Naive thymus-derived CD4-positive, alpha-beta T cell (primary cell): ENCODE measurements at regions not wholly inside any gene's neighbourhood (a gene's known extent, or its start where the extent isn't known, plus 50 kb on each side); places are given as distances from the start of the nearest gene placed in this dataset.

Source experiments
- ATAC-seq: fragments of 150-1000 bp; cut with Tn5 transposase; 2 replicates; pipeline ENCODE4 v1.10.0; 2021; ENCODE audit warnings: mild to moderate bottlenecking, moderate library complexity
- CTCF ChIA-PET: fragments of 350-600 bp; sonication (Branson Sonifier 250); formaldehyde crosslinking; loops from one replicate; lab custom pipeline; 2021; ENCODE audit warnings: antibody characterized with exemption; lab: Charles Lee
- POLR2A ChIA-PET: fragments of 350-600 bp; sonication (Branson Sonifier 250); formaldehyde crosslinking; loops from one replicate; lab custom pipeline; 2021; ENCODE audit warnings: antibody characterized with exemption, inconsistent platforms; lab: Charles Lee
- DNase-seq, 9 donors: peaks; one replicate each; pipeline versions ENCODE4 v3.0.0 to v3.0.0-alpha.2; 2020 to 2022; ENCODE audit warnings: mixed read lengths in 1 of 9
- H3K27ac ChIP-seq: one replicate; pipeline ENCODE4 v1.7.0; 2013; ENCODE audit warnings: mild to moderate bottlenecking, low read depth, low read length, moderate library complexity
- H3K27me3 ChIP-seq, 2 donors: one replicate each; pipeline ENCODE4 v1.7.0; 2013; ENCODE audit warnings: low read length in 2 of 2, mild to moderate bottlenecking in 2 of 2, moderate library complexity in 2 of 2; ENCODE audit not compliant: control insufficient read depth in 2 of 2, insufficient read depth in 2 of 2
- H3K36me3 ChIP-seq, 3 experiments: 1 replicate in 2 of 3; 2 replicates in 1 of 3; pipeline ENCODE4 v1.7.0; 2013; ENCODE audit warnings: low read length in 3 of 3, mild to moderate bottlenecking in 3 of 3, moderate library complexity in 1 of 3; ENCODE audit not compliant: insufficient read depth in 3 of 3, control insufficient read depth in 2 of 3
- H3K4me1 ChIP-seq, 2 donors: one replicate each; pipeline ENCODE4 v1.7.0; 2013; ENCODE audit warnings: low read length in 2 of 2, mild to moderate bottlenecking in 2 of 2, moderate library complexity in 1 of 2; ENCODE audit not compliant: control insufficient read depth in 2 of 2, insufficient read depth in 2 of 2
- H3K4me3 ChIP-seq: 2 replicates; pipeline ENCODE4 v1.7.0; 2013; ENCODE audit warnings: mild to moderate bottlenecking, low read length
- H3K9me3 ChIP-seq, 3 experiments: 1 replicate in 2 of 3; 2 replicates in 1 of 3; pipeline ENCODE4 v1.7.0; 2013; ENCODE audit warnings: low read length in 3 of 3; ENCODE audit not compliant: control insufficient read depth in 2 of 3
- H3K27ac Mint-ChIP-seq, 9 donors: one replicate each; pipeline ENCODE4 v1.8.0; 2020 to 2022; ENCODE audit warnings: mixed read lengths in 9 of 9, mild to moderate bottlenecking in 8 of 9, moderate library complexity in 5 of 9, inconsistent platforms in 2 of 9
- H3K27me3 Mint-ChIP-seq, 5 donors: one replicate each; pipeline ENCODE4 v1.8.0; 2021 to 2022; ENCODE audit warnings: mixed read lengths in 5 of 5, mild to moderate bottlenecking in 1 of 5
- H3K36me3 Mint-ChIP-seq, 5 donors: one replicate each; pipeline ENCODE4 v1.8.0; 2020 to 2022; ENCODE audit warnings: mixed read lengths in 5 of 5, mild to moderate bottlenecking in 3 of 5, inconsistent platforms in 1 of 5
- H3K4me1 Mint-ChIP-seq, 7 donors: one replicate each; pipeline ENCODE4 v1.8.0; 2020 to 2022; ENCODE audit warnings: mixed read lengths in 7 of 7, mild to moderate bottlenecking in 3 of 7, inconsistent platforms in 1 of 7
- H3K4me3 Mint-ChIP-seq, 10 donors: one replicate each; pipeline ENCODE4 v1.8.0; 2020 to 2022; ENCODE audit warnings: mild to moderate bottlenecking in 10 of 10, mixed read lengths in 10 of 10, moderate library complexity in 6 of 10, inconsistent platforms in 2 of 10
- H3K9me3 Mint-ChIP-seq, 11 donors: one replicate each; pipeline ENCODE4 v1.8.0; 2020 to 2022; ENCODE audit warnings: mixed read lengths in 11 of 11, mild to moderate bottlenecking in 4 of 11, inconsistent platforms in 1 of 11, moderate library complexity in 1 of 11
- intact Hi-C, 2 donors: fragments of 100-400 bp; cut with micrococcal nuclease; formaldehyde crosslinking; loops; one replicate each; pipeline ENCODE4 v1.15.1; 2023

- no peak for ATAC-seq
Observed at GRCh38 chr2:43165378-43166069, 60.9 kb downstream of the ZFP36L2 start.

GRCh38 chr2:43164686-43165085, 61.7 kb downstream of the ZFP36L2 start:
- intact Hi-C loops = no loop called here
- peak overlapping the region in 8 of 9 donors; percentile 39 to 80 (median 68) for H3K27ac Mint-ChIP-seq

More at GRCh38 chr2:43165378-43166069, 60.9 kb downstream of the ZFP36L2 start:
- peaks cover 47 to 54% of the 10 kb centered on the region in 2 donors for H3K4me1 ChIP-seq
- DNase-seq = no peak
- no peaks in the 10 kb centered on the region for H3K27me3 ChIP-seq
- no peaks in the 10 kb centered on the region for H3K9me3 ChIP-seq
- H3K4me3 ChIP-seq = no peak overlapping the region
- H3K36me3 ChIP-seq = no peaks in the 10 kb centered on the region
- H3K9me3 Mint-ChIP-seq = peaks cover 0 to 2% (median 0%) of the 10 kb centered on the region in 11 donors
- no peaks in the 10 kb centered on the region for H3K36me3 Mint-ChIP-seq
- CTCF ChIA-PET = interaction anchor here (0.9 to 11.5 kb wide), 3 partner anchors 57 to 77 kb away, joined by 3 to 76 read pairs (median 4); partner anchors contain the start of gene ZFP36L2
- no peaks in the 10 kb centered on the region for H3K27me3 Mint-ChIP-seq
- no peak overlapping the region for H3K27ac ChIP-seq
- H3K27ac Mint-ChIP-seq = peak overlapping the region; percentile 27 to 89 (median 57)
- POLR2A ChIA-PET = interaction anchor here (7.0 to 43.2 kb wide), 4 partner anchors 8 to 52 kb away, joined by 130 to 1899 read pairs (median 902); partner anchors contain the start of gene ZFP36L2
- intact Hi-C loops = no loop called here
- H3K4me3 Mint-ChIP-seq = peak overlapping the region in 3 of 10 donors; percentile 10 to 63 (median 32)
- peaks cover 47 to 89% (median 71%) of the 10 kb centered on the region in 7 donors for H3K4me1 Mint-ChIP-seq

GRCh38 chr2:43163584-43164270, 62.7 kb downstream of the ZFP36L2 start:
- intact Hi-C loops = no loop called here
- Mint-ChIP-seq H3K27me3 (no peaks in the 10 kb centered on the region), H3K4me3 (peak overlapping the region in 4 of 10 donors; percentile 2 to 34 (median 18)), H3K4me1 (peaks cover 45 to 90% (median 67%) of the 10 kb centered on the region in 7 donors), H3K36me3 (no peaks in the 10 kb centered on the region), H3K9me3 (peaks cover 0 to under 1% (median 0%) of the 10 kb centered on the region in 11 donors), H3K27ac (peak overlapping the region; percentile 0 to 99 (median 80))
- H3K36me3 ChIP-seq = no peaks in the 10 kb centered on the region
- H3K4me3 ChIP-seq = no peak overlapping the region
- H3K27me3 ChIP-seq = no peaks in the 10 kb centered on the region
- no peak for ATAC-seq
- CTCF ChIA-PET = interaction anchor here (0.6 to 1.2 kb wide), 4 partner anchors 32 to 64 kb away, joined by 3 to 4 read pairs (median 3); partner anchors contain the start of gene ZFP36L2
- H3K4me1 ChIP-seq = peaks cover 46 to 54% of the 10 kb centered on the region in 2 donors
- no peak overlapping the region for H3K27ac ChIP-seq
- POLR2A ChIA-PET = interaction anchor here (0.6 to 43.2 kb wide), 7 partner anchors 10 to 412 kb away, joined by 3 to 1899 read pairs (median 6); partner anchors contain the start of gene ZFP36L2
- no peaks in the 10 kb centered on the region for H3K9me3 ChIP-seq
- DNase-seq = no peak

More at GRCh38 chr2:43164686-43165085, 61.7 kb downstream of the ZFP36L2 start:
- H3K9me3 ChIP-seq = no peaks in the 10 kb centered on the region
- H3K36me3 Mint-ChIP-seq = no peaks in the 10 kb centered on the region
- H3K4me1 ChIP-seq = peaks cover 47 to 54% of the 10 kb centered on the region in 2 donors
- H3K27ac ChIP-seq = no peak overlapping the region
- H3K4me3 Mint-ChIP-seq = peak overlapping the region in 1 of 10 donors; percentile 2
- no peaks in the 10 kb centered on the region for H3K27me3 ChIP-seq
- peaks cover 48 to 90% (median 69%) of the 10 kb centered on the region in 7 donors for H3K4me1 Mint-ChIP-seq
- H3K27me3 Mint-ChIP-seq = no peaks in the 10 kb centered on the region
- H3K4me3 ChIP-seq = no peak overlapping the region
- no peak for DNase-seq
- no peaks in the 10 kb centered on the region for H3K36me3 ChIP-seq
- ATAC-seq = no peak
- H3K9me3 Mint-ChIP-seq = peaks cover 0 to 2% (median 0%) of the 10 kb centered on the region in 11 donors
- ChIA-PET CTCF (interaction anchor here (0.9 to 1.2 kb wide), 3 partner anchors 35 to 76 kb away, joined by 3 to 4 read pairs (median 4); no protein-coding TSS in a partner anchor), POLR2A (interaction anchor here (0.6 to 43.2 kb wide), 5 partner anchors 9 to 413 kb away, joined by 3 to 1899 read pairs (median 130); partner anchors contain the start of gene ZFP36L2)

- ATAC-seq = no peak
- CTCF ChIA-PET = interaction anchor here (0.7 to 1.5 kb wide), 2 partner anchors 13 to 59 kb away, joined by 4 to 5 read pairs; no protein-coding TSS in a partner anchor
- H3K4me3 Mint-ChIP-seq = peak overlapping the region in 4 of 10 donors; percentile 17 to 42 (median 25)
Observed at GRCh38 chr2:43162511-43162776, 64.0 kb downstream of the ZFP36L2 start.

GRCh38 chr2:43161650-43162510, 64.5 kb downstream of the ZFP36L2 start:
- H3K4me1 ChIP-seq = peaks cover 53 to 58% of the 10 kb centered on the region in 2 donors
- H3K4me1 Mint-ChIP-seq = peaks cover 45 to 90% (median 66%) of the 10 kb centered on the region in 7 donors
- peak overlapping the region; percentile 51 for H3K27ac ChIP-seq
- no peak for DNase-seq
- H3K9me3 Mint-ChIP-seq = no peaks in the 10 kb centered on the region
- no peak for ATAC-seq
- H3K4me3 Mint-ChIP-seq = peak overlapping the region in 9 of 10 donors; percentile 10 to 49 (median 28)
- POLR2A ChIA-PET = interaction anchor here (1.6 to 43.2 kb wide), 4 partner anchors 11 to 56 kb away, joined by 6 to 1899 read pairs (median 702); partner anchors contain the start of gene ZFP36L2
- H3K36me3 ChIP-seq = no peaks in the 10 kb centered on the region
- CTCF ChIA-PET = interaction anchor here (0.7 to 1.9 kb wide), 4 partner anchors 8 to 60 kb away, joined by 4 to 6 read pairs (median 5); no protein-coding TSS in a partner anchor
- H3K27me3 Mint-ChIP-seq = no peaks in the 10 kb centered on the region
- H3K27me3 ChIP-seq = no peaks in the 10 kb centered on the region
- no peak overlapping the region for H3K4me3 ChIP-seq
- H3K36me3 Mint-ChIP-seq = peaks cover 0 to 1% (median 0%) of the 10 kb centered on the region in 5 donors
- intact Hi-C loops = no loop called here
- peak overlapping the region; percentile 67 to 100 (median 98) for H3K27ac Mint-ChIP-seq
- H3K9me3 ChIP-seq = no peaks in the 10 kb centered on the region

More at GRCh38 chr2:43162511-43162776, 64.0 kb downstream of the ZFP36L2 start:
- peaks cover 52 to 57% of the 10 kb centered on the region in 2 donors for H3K4me1 ChIP-seq
- DNase-seq = no peak
- Mint-ChIP-seq H3K27me3 (no peaks in the 10 kb centered on the region), H3K9me3 (no peaks in the 10 kb centered on the region), H3K4me1 (peaks cover 44 to 90% (median 64%) of the 10 kb centered on the region in 7 donors), H3K27ac (peak overlapping the region; percentile 41 to 100 (median 88)), H3K36me3 (peaks cover 0 to 1% (median 0%) of the 10 kb centered on the region in 5 donors)
- H3K4me3 ChIP-seq = no peak overlapping the region
- H3K36me3 ChIP-seq = no peaks in the 10 kb centered on the region
- H3K27ac ChIP-seq = peak overlapping the region; percentile 51
- POLR2A ChIA-PET = interaction anchor here (1.6 to 43.2 kb wide), 4 partner anchors 11 to 55 kb away, joined by 6 to 1899 read pairs (median 702); partner anchors contain the start of gene ZFP36L2
- H3K9me3 ChIP-seq = no peaks in the 10 kb centered on the region
- intact Hi-C loops = no loop called here
- no peaks in the 10 kb centered on the region for H3K27me3 ChIP-seq
